ENCODE measurements at regions not wholly inside any gene's neighbourhood (a gene's known extent, or its start where the extent isn't known, plus 50 kb on each side); places are given as distances from the start of the nearest gene placed in this dataset.

- peak in 50 of 56 donors; percentile 2 to 68 (median 23) for DNase-seq
These were observed 124.7 kb upstream of the MARCKS start for GRCh38 chr6:113732384-113732966.

GRCh38 chr6:113733381-113733780 is 123.8 kb upstream of the MARCKS start:
- DNase-seq = no peak

DNA sequence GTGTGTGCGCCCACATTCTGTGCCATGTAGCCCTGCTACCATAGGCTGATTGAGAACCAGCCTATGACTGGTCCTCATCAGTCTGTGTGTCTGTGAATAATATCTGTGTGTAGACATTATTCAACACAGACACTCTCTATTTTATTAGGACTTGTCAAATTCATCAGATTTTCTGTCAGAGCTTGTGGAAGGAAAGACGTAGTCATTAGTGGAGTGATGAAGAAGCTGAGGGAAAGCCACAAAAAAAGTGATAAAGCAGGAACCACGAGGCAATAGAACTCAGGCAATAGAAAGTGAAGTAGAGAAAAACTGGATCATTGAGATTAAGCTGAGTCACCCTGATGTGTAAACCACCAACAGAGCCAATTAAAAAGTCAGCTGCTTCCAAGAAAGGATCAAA is 122.2 kb upstream of the MARCKS start:
- no peak for DNase-seq

GRCh38 chr6:113735491-113735890 is 121.7 kb upstream of the MARCKS start:
- no peak for DNase-seq

DNA sequence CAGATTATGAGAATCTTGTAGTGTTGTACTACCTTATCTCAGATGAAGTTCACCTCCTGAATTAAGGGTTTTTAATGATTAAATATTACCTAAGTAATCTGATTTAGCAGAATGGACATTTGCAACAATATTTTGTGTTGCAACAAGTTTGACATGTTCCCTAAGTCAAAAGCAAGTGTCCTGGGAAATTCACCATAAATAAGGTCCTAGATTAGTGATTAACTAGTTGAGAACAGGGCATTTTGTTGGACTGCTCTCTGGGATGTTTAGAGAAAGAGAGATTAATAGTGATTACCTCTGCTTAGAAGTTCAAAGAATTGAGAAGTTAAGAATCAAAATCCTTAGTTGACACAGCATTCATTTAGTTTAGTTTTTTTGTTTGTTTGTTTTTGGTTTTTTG is 120.2 kb upstream of the MARCKS start:
- DNase-seq = no peak

DNA sequence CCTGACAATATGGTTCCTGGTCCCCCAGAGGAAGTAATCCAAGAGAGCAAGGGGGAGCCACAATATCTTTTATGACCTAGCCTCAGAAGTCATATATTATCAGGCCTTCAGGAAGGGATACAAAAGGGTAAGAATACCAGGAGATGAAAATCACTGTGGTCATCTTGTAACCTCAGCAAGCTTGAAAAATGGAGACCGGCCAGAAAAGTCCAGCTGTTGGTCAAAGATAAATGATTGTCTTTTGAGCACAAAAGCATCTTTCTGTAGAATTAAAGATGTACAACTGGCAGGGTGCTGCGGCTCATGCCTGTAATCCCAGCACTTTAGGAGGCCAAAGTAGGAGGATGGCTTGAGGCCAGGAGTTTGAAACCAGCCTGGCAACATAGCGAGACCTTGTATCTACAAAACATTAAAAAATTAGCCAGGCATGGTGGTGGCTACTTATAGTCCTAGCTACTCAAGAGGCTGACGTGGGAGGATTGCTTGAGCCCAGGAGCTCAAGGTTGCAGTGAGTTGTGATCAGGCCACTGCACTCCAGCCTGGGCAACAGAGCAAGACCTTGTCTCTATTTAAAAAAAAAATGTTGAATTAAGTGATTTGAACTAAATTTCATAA is 118.0 kb upstream of the MARCKS start:
- no peak for DNase-seq

DNA sequence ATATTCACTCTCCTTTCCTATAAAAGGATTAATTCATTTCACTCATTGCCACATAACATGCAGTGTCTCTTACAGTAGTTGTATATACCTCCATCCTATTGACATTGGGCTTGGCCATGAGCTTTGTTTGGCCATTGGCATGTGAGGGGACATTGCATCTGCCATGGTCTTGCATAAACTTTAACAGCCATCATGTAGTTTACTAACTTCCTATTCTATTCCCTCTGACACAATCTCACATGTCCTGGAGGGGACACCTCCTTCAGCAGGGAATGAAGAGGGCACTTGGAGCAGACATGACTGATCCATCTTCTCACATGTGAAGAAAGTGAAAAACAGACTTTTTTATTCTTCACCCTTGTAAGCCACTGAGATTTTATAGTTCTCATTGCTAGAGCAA is 115.5 kb upstream of the MARCKS start:
- no peak for DNase-seq

- DNase-seq = no peak
These were observed 114.8 kb upstream of the MARCKS start for GRCh38 chr6:113742342-113742741.

- no peak for DNase-seq
These were observed 112.3 kb upstream of the MARCKS start for GRCh38 chr6:113744861-113745260.

GRCh38 chr6:113750151-113750855 is 106.8 kb upstream of the MARCKS start:
- no peak for DNase-seq

- DNase-seq = no peak
These were observed 102.9 kb upstream of the MARCKS start for GRCh38 chr6:113754291-113754690.

- DNase-seq = no peak
These were observed 101.5 kb upstream of the MARCKS start for GRCh38 chr6:113755449-113756289.

GRCh38 chr6:113756290-113756665 is 100.9 kb upstream of the MARCKS start:
- DNase-seq = no peak

- no peak for DNase-seq
These were observed 98.9 kb upstream of the MARCKS start for GRCh38 chr6:113758214-113758613.

DNA sequence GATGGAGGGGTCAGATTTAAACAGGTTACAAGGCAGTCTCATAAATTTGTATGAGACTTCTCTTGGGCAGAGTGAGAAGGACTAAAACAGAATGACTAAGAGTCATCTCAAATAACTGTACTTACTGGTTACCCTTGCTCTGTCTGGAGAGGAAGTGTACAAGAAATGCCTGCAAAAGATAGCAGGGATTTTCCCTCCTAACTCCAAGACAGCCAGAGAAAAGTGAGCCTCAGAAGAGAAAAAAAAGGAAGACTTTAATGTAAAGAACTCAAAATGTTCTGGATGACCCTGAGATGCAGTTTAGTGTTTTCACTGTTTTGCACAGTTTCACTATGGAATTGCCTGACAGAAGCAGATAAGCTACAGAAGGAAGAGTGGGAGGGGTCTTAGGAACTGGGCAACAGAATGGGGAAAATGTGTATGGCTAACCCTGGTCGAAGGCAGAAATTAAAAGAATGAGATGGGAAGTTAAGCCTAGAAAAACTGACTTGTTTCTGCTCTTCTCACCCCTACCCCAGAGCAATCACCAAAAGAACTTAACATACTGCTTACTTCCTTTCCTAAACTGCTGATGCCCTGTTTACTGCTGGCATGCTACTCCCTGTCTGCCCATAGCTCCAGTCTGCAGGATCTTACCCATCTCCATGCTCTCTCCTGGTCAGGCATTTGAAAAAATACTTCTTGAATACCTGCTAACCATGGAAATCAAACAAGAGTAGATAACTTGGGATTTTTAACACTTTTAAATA is 98.1 kb upstream of the MARCKS start:
- DNase-seq = no peak

- DNase-seq = no peak
These were observed 94.5 kb upstream of the MARCKS start for GRCh38 chr6:113762641-113763040.

- no peak for DNase-seq
These were observed 93.8 kb upstream of the MARCKS start for GRCh38 chr6:113763311-113763766.

GRCh38 chr6:113763876-113764275 is 93.3 kb upstream of the MARCKS start:
- DNase-seq = no peak

DNA sequence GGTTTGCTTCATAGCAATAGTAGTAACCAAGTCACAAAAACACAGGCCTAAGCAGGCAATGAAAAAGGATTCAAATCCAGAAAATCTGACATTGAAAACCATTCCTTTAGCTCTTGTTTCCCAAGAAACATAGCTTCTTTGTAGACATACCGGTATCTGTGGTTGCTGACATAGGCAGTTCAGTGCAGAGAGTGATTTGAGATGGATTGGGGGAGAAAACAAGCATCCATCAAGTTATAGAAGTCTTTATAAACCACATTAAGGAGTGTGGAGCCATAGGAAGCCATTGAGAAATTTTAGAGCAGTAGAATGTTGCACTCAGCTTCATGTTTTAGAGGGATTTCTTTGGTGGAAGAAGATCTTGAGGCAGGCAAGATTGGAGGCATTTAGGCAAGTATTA is 91.2 kb upstream of the MARCKS start:
- DNase-seq = no peak

GRCh38 chr6:113767985-113768384 is 89.2 kb upstream of the MARCKS start:
- DNase-seq = no peak

DNA sequence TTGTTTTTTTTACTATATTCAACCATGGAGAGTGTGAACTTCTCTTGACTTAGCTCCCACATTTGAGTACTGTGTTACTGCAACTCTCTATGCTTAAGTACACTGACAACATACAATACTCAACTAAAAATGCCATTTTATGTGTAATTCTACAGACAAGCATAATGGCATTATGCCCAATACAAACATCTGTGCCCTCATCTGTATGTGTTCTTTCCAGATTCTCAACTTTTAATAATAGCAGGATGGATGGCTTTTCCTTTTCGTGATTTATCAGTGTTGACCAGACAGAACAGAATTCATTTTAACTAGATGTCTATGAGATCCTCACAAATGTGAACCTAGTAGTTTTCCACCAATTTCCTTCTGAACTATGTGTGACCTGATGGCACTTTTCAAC is 84.2 kb upstream of the MARCKS start:
- no peak for DNase-seq
